Activated CD4-positive, alpha-beta memory T cell treated with anti-CD3 and anti-CD28 coated beads, Interleukin-2, amount 10 ng/mL, durations not matched to agents 7 days and 5 days (primary cell): ENCODE measurements at regions not wholly inside any gene's neighbourhood (a gene's known extent, or its start where the extent isn't known, plus 50 kb on each side); places are given as distances from the start of the nearest gene placed in this dataset.

Source experiments
- CTCF ChIA-PET: fragments of 350-600 bp; sonication (Branson Sonifier 250); formaldehyde crosslinking; loops from one replicate; lab custom pipeline; 2021; ENCODE audit warnings: antibody characterized with exemption, inconsistent platforms; lab: Charles Lee
- POLR2A ChIA-PET: fragments of 350-600 bp; sonication (Branson Sonifier 250); formaldehyde crosslinking; loops from one replicate; lab custom pipeline; 2021; ENCODE audit warnings: antibody characterized with exemption; lab: Charles Lee
- DNase-seq: peaks from one replicate; pipeline ENCODE4 v3.0.0-alpha.2; 2020
- H3K27ac Mint-ChIP-seq: one replicate; pipeline ENCODE4 v1.8.0; 2021; ENCODE audit warnings: mild to moderate bottlenecking, mixed read lengths
- H3K27me3 Mint-ChIP-seq: one replicate; pipeline ENCODE4 v1.8.0; 2021; ENCODE audit warnings: mixed read lengths
- H3K36me3 Mint-ChIP-seq: one replicate; pipeline ENCODE4 v1.8.0; 2021; ENCODE audit warnings: low read depth, mixed read lengths
- H3K4me1 Mint-ChIP-seq: one replicate; pipeline ENCODE4 v1.8.0; 2021; ENCODE audit warnings: mixed read lengths
- H3K4me3 Mint-ChIP-seq: one replicate; pipeline ENCODE4 v1.8.0; 2021; ENCODE audit warnings: mild to moderate bottlenecking, mixed read lengths
- H3K9me3 Mint-ChIP-seq: one replicate; pipeline ENCODE4 v1.8.0; 2021; ENCODE audit warnings: mixed read lengths

- H3K27me3 Mint-ChIP-seq, result peaks cover 11% of the 10 kb centered on the region
- H3K4me3 Mint-ChIP-seq, result no peak overlapping the region
- H3K4me1 Mint-ChIP-seq, result no peaks in the 10 kb centered on the region
- ChIA-PET CTCF (no interaction called here), POLR2A (no interaction called here)
- H3K36me3 Mint-ChIP-seq, result no peaks in the 10 kb centered on the region
- no peak for DNase-seq
- no peak overlapping the region for H3K27ac Mint-ChIP-seq
- no peaks in the 10 kb centered on the region for H3K9me3 Mint-ChIP-seq
Observed at GRCh38 chr20:48571949-48572847, 255.6 kb downstream of the PREX1 start.

GRCh38 chr20:48569679-48570078, 258.1 kb downstream of the PREX1 start:
- no peak for DNase-seq
- ChIA-PET POLR2A (no interaction called here), CTCF (no interaction called here)
- no peaks in the 10 kb centered on the region for H3K36me3 Mint-ChIP-seq
- peaks cover 14% of the 10 kb centered on the region for H3K27me3 Mint-ChIP-seq
- no peaks in the 10 kb centered on the region for H3K9me3 Mint-ChIP-seq
- H3K4me1 Mint-ChIP-seq, result no peaks in the 10 kb centered on the region
- H3K27ac Mint-ChIP-seq, result no peak overlapping the region
- no peak overlapping the region for H3K4me3 Mint-ChIP-seq

GRCh38 chr20:48568520-48568919, 259.3 kb downstream of the PREX1 start:
- Mint-ChIP-seq H3K9me3 (peaks cover 2% of the 10 kb centered on the region), H3K36me3 (no peaks in the 10 kb centered on the region), H3K4me1 (no peaks in the 10 kb centered on the region), H3K27ac (no peak overlapping the region), H3K4me3 (no peak overlapping the region), H3K27me3 (peaks cover 14% of the 10 kb centered on the region)
- DNase-seq, result no peak
- POLR2A ChIA-PET, result no interaction called here
- CTCF ChIA-PET, result no interaction called here

GRCh38 chr20:48567145-48567544, 260.7 kb downstream of the PREX1 start:
- Mint-ChIP-seq H3K36me3 (no peaks in the 10 kb centered on the region), H3K4me3 (no peak overlapping the region), H3K27ac (no peak overlapping the region), H3K27me3 (peaks cover 14% of the 10 kb centered on the region), H3K9me3 (peaks cover 2% of the 10 kb centered on the region), H3K4me1 (no peaks in the 10 kb centered on the region)
- CTCF ChIA-PET, result no interaction called here
- POLR2A ChIA-PET, result no interaction called here
- DNase-seq, result no peak

GRCh38 chr20:48564982-48565539, 262.7 kb downstream of the PREX1 start:
- ChIA-PET CTCF (no interaction called here), POLR2A (no interaction called here)
- Mint-ChIP-seq H3K36me3 (no peaks in the 10 kb centered on the region), H3K4me1 (no peaks in the 10 kb centered on the region), H3K27me3 (peaks cover 10% of the 10 kb centered on the region), H3K4me3 (no peak overlapping the region), H3K9me3 (peaks cover 2% of the 10 kb centered on the region), H3K27ac (no peak overlapping the region)
- DNase-seq, result no peak

- CTCF ChIA-PET, result interaction anchor here (0.6 to 1.8 kb wide), 2 partner anchors 58 to 318 kb away, joined by 3 to 8 read pairs; no protein-coding TSS in a partner anchor
- Mint-ChIP-seq H3K9me3 (peaks cover 2% of the 10 kb centered on the region), H3K27me3 (peaks cover 10% of the 10 kb centered on the region), H3K4me1 (no peaks in the 10 kb centered on the region), H3K36me3 (no peaks in the 10 kb centered on the region), H3K4me3 (no peak overlapping the region), H3K27ac (no peak overlapping the region)
- DNase-seq, result no peak
- POLR2A ChIA-PET, result no interaction called here
Observed at GRCh38 chr20:48563191-48563870, 264.5 kb downstream of the PREX1 start.

- Mint-ChIP-seq H3K27me3 (peaks cover 9% of the 10 kb centered on the region), H3K4me1 (no peaks in the 10 kb centered on the region), H3K36me3 (no peaks in the 10 kb centered on the region), H3K4me3 (no peak overlapping the region), H3K27ac (no peak overlapping the region), H3K9me3 (peaks cover 2% of the 10 kb centered on the region)
- DNase-seq, result no peak
- ChIA-PET POLR2A (no interaction called here), CTCF (interaction anchor here (0.6 to 1.8 kb wide), 2 partner anchors 58 to 318 kb away, joined by 3 to 8 read pairs; no protein-coding TSS in a partner anchor)
Observed at GRCh38 chr20:48562586-48563116, 265.1 kb downstream of the PREX1 start.

- no peak overlapping the region for H3K27ac Mint-ChIP-seq
- no peak for DNase-seq
- H3K36me3 Mint-ChIP-seq, result no peaks in the 10 kb centered on the region
- no peak overlapping the region for H3K4me3 Mint-ChIP-seq
- no peaks in the 10 kb centered on the region for H3K4me1 Mint-ChIP-seq
- POLR2A ChIA-PET, result no interaction called here
- H3K9me3 Mint-ChIP-seq, result peaks cover 2% of the 10 kb centered on the region
- H3K27me3 Mint-ChIP-seq, result peaks cover 4% of the 10 kb centered on the region
- CTCF ChIA-PET, result no interaction called here
Observed at GRCh38 chr20:48558906-48559305, 268.9 kb downstream of the PREX1 start.

GRCh38 chr20:48557380-48557779, 270.4 kb downstream of the PREX1 start:
- ChIA-PET CTCF (no interaction called here), POLR2A (no interaction called here)
- Mint-ChIP-seq H3K9me3 (no peaks in the 10 kb centered on the region), H3K4me3 (no peak overlapping the region), H3K4me1 (no peaks in the 10 kb centered on the region), H3K27ac (no peak overlapping the region), H3K27me3 (peaks cover 4% of the 10 kb centered on the region), H3K36me3 (no peaks in the 10 kb centered on the region)
- no peak for DNase-seq

GRCh38 chr20:48556956-48557355, 270.8 kb downstream of the PREX1 start:
- no peaks in the 10 kb centered on the region for H3K36me3 Mint-ChIP-seq
- ChIA-PET CTCF (no interaction called here), POLR2A (no interaction called here)
- peaks cover 4% of the 10 kb centered on the region for H3K27me3 Mint-ChIP-seq
- no peaks in the 10 kb centered on the region for H3K9me3 Mint-ChIP-seq
- H3K4me1 Mint-ChIP-seq, result no peaks in the 10 kb centered on the region
- no peak for DNase-seq
- H3K27ac Mint-ChIP-seq, result no peak overlapping the region
- no peak overlapping the region for H3K4me3 Mint-ChIP-seq

GRCh38 chr20:48552550-48552949, 275.2 kb downstream of the PREX1 start:
- POLR2A ChIA-PET, result interaction anchor here (0.6 kb wide), 1 partner anchor 665 kb away, joined by 3 read pairs; no protein-coding TSS in a partner anchor
- CTCF ChIA-PET, result no interaction called here
- Mint-ChIP-seq H3K4me3 (no peak overlapping the region), H3K27me3 (peaks cover 6% of the 10 kb centered on the region), H3K4me1 (no peaks in the 10 kb centered on the region), H3K27ac (no peak overlapping the region), H3K9me3 (no peaks in the 10 kb centered on the region), H3K36me3 (no peaks in the 10 kb centered on the region)
- no peak for DNase-seq

- Mint-ChIP-seq H3K27ac (no peak overlapping the region), H3K4me1 (no peaks in the 10 kb centered on the region), H3K9me3 (no peaks in the 10 kb centered on the region), H3K4me3 (no peak overlapping the region), H3K27me3 (peaks cover 5% of the 10 kb centered on the region), H3K36me3 (no peaks in the 10 kb centered on the region)
- no peak for DNase-seq
- CTCF ChIA-PET, result no interaction called here
- POLR2A ChIA-PET, result no interaction called here
Observed at GRCh38 chr20:48550814-48551213, 277.0 kb downstream of the PREX1 start.

GRCh38 chr20:48547664-48548063, 280.1 kb downstream of the PREX1 start:
- ChIA-PET CTCF (no interaction called here), POLR2A (no interaction called here)
- no peak for DNase-seq
- Mint-ChIP-seq H3K9me3 (no peaks in the 10 kb centered on the region), H3K27me3 (peaks cover 5% of the 10 kb centered on the region), H3K4me3 (no peak overlapping the region), H3K27ac (no peak overlapping the region), H3K4me1 (no peaks in the 10 kb centered on the region), H3K36me3 (no peaks in the 10 kb centered on the region)
